B cell (primary cell): ENCODE measurements at regions not wholly inside any gene's neighbourhood (a gene's known extent, or its start where the extent isn't known, plus 50 kb on each side); places are given as distances from the start of the nearest gene placed in this dataset.

Source experiments
- ATAC-seq: fragments of 200-7000 bp; cut with Tn5 transposase; one replicate; pipeline ENCODE4 v1.10.0; 2021; ENCODE audit warnings: low read depth, mild to moderate bottlenecking, moderate number of reproducible peaks, moderate library complexity
- CTCF ChIA-PET: fragments of 350-600 bp; sonication (Branson Sonifier 250); formaldehyde crosslinking; loops from one replicate; lab custom pipeline; 2021; ENCODE audit warnings: antibody characterized with exemption, inconsistent platforms; lab: Charles Lee
- POLR2A ChIA-PET: fragments of 350-600 bp; sonication (Branson Sonifier 250); formaldehyde crosslinking; loops from one replicate; lab custom pipeline; 2021; ENCODE audit warnings: antibody characterized with exemption; lab: Charles Lee
- DNase-seq: peaks from one replicate; pipeline ENCODE4 v3.0.0; 2013
- H2AFZ ChIP-seq: 2 replicates; pipeline ENCODE4 v1.6.1; 2012; ENCODE audit warnings: mild to moderate bottlenecking, low read depth, low read length; ENCODE audit not compliant: insufficient read depth, poor library complexity, severe bottlenecking
- H3K27ac ChIP-seq, 2 donors: 1 replicate in 1 of 2; 2 replicates in 1 of 2; pipeline ENCODE4 v1.5.1; 2012 to 2013; ENCODE audit warnings: low read length in 2 of 2, mild to moderate bottlenecking in 2 of 2, moderate library complexity in 1 of 2
- H3K27me3 ChIP-seq, 4 experiments: fragments of 200-600 bp in 1 of 4; sonication (generic) in 1 of 4; replicated peaks in 1 of 4; 1 replicate in 2 of 4; 2 replicates in 2 of 4; pipeline versions ENCODE4 v1.6.1 to v1.7.0; 2013 to 2016; ENCODE audit warnings: low read length in 3 of 4, mild to moderate bottlenecking in 2 of 4, mixed read lengths in 1 of 4, moderate library complexity in 1 of 4; ENCODE audit not compliant: insufficient read depth in 4 of 4, control insufficient read depth in 3 of 4; ENCODE audit errors: control extremely low read depth in 1 of 4
- H3K36me3 ChIP-seq, 2 experiments: replicated peaks in 1 of 2; 1 replicate in 1 of 2; 2 replicates in 1 of 2; pipeline versions ENCODE4 v1.6.1 to v1.7.1; 2013; ENCODE audit warnings: low read length in 1 of 2; ENCODE audit not compliant: insufficient read depth in 2 of 2, control insufficient read depth in 1 of 2; ENCODE audit errors: control extremely low read depth in 1 of 2, extremely low read depth in 1 of 2
- H3K4me1 ChIP-seq, 2 donors: fragments of 200-600 bp in 1 of 2; sonication (generic) in 1 of 2; 1 replicate in 1 of 2; 2 replicates in 1 of 2; pipeline versions ENCODE4 v1.5.1 to v1.6.1; 2013 to 2017; ENCODE audit warnings: low read length in 2 of 2; ENCODE audit not compliant: control insufficient read depth in 2 of 2, insufficient read depth in 2 of 2
- H3K4me2 ChIP-seq: replicated peaks from 2 replicates; pipeline ENCODE3; 2012; ENCODE audit warnings: mild to moderate bottlenecking, low read depth, low read length; ENCODE audit not compliant: poor library complexity, severe bottlenecking
- H3K4me3 ChIP-seq, 5 experiments: fragments of 200-600 bp in 1 of 5; sonication (generic) in 1 of 5; 1 replicate in 3 of 5; 2 replicates in 2 of 5; pipeline versions ENCODE4 v1.5.1 to v1.7.0; 2011 to 2016; ENCODE audit warnings: low read length in 4 of 5, mild to moderate bottlenecking in 4 of 5, low read depth in 2 of 5, control low read depth in 1 of 5, moderate library complexity in 1 of 5; ENCODE audit not compliant: insufficient read depth in 1 of 5; ENCODE audit errors: control extremely low read depth in 1 of 5, extremely low read depth in 1 of 5
- H3K79me2 ChIP-seq: fragments of 200-600 bp; sonication (generic); one replicate; pipeline ENCODE4 v1.6.0; 2016; ENCODE audit warnings: low read length; ENCODE audit not compliant: control insufficient read depth, insufficient read depth
- H3K9ac ChIP-seq: fragments of 200-600 bp; sonication (generic); 2 replicates; pipeline ENCODE4 v1.6.1; 2017; ENCODE audit warnings: mild to moderate bottlenecking, low read length, moderate library complexity
- H3K9me3 ChIP-seq, 3 donors: one replicate each; pipeline versions ENCODE4 v1.6.1 to v1.7.1; 2013; ENCODE audit warnings: low read length in 2 of 3; ENCODE audit not compliant: control insufficient read depth in 2 of 3, insufficient read depth in 1 of 3; ENCODE audit errors: control extremely low read depth in 1 of 3
- H4K20me1 ChIP-seq: 2 replicates; pipeline ENCODE4 v1.6.0; 2012; ENCODE audit warnings: mild to moderate bottlenecking, low read length; ENCODE audit not compliant: insufficient read depth, control insufficient read depth, poor library complexity, severe bottlenecking
- H3K27ac Mint-ChIP-seq: one replicate; pipeline ENCODE4 v1.8.0; 2021; ENCODE audit warnings: mixed read lengths
- H3K27me3 Mint-ChIP-seq: one replicate; pipeline ENCODE4 v1.8.0; 2021; ENCODE audit warnings: mixed read lengths
- H3K4me1 Mint-ChIP-seq: one replicate; pipeline ENCODE4 v1.8.0; 2021; ENCODE audit warnings: mixed read lengths
- H3K4me3 Mint-ChIP-seq: one replicate; pipeline ENCODE4 v1.8.0; 2021; ENCODE audit warnings: mixed read lengths
- H3K9me3 Mint-ChIP-seq: one replicate; pipeline ENCODE4 v1.8.0; 2022; ENCODE audit warnings: mixed read lengths; ENCODE audit not compliant: insufficient read depth
- EZH2 ChIP-seq: IDR thresholded peaks from 2 replicates; pipeline ENCODE4 v1.6.1; 2012; ENCODE audit warnings: borderline replicate concordance, low read depth, mild to moderate bottlenecking, moderate library complexity, low read length; ENCODE audit not compliant: insufficient read depth, poor library complexity, severe bottlenecking
- WGBS: methylation state at CpG from one replicate; pipeline ENCODE4 v1.1.5; 2013; ENCODE audit warnings: missing lambda C conversion rate; ENCODE audit not compliant: insufficient coverage; 5-methylcytosine and 5-hydroxymethylcytosine counted together
- intact Hi-C: fragments of 100-400 bp; cut with micrococcal nuclease; formaldehyde crosslinking; loops from one replicate; pipeline ENCODE4 v1.10.0; 2022
- TF ChIP-seq, protein P1 (sequence below): fragments of 200-600 bp; IDR thresholded peaks from one replicate; pipeline ENCODE4 v1.8.0; 2022; ENCODE audit warnings: antibody characterized with exemption, mild to moderate bottlenecking

DNA sequence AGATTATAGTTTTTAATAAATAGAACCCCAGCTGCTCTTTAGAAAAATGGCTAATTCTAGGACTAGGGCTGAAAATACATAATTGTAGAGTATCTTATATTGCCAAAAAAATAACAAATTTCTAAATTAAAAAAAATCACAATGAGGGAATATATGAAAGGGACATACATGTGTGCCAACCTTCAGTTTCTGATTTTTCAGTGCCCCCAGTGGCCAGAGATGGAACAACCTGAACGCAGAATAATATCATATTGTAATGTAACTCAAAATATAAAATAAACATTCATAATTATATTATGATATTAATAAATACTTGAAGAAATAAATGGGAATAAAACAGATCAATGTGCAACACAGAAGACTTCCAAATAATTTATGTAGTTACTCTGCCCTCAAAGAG, 460.5 kb downstream of the ZNF385D start:
- H3K4me1 ChIP-seq: no peaks in the 10 kb centered on the region
- H3K4me2 ChIP-seq: no peak overlapping the region
- CTCF ChIA-PET: no interaction called here
- Mint-ChIP-seq H3K4me1 (no peaks in the 10 kb centered on the region), H3K4me3 (no peak overlapping the region), H3K27ac (no peak overlapping the region), H3K27me3 (no peaks in the 10 kb centered on the region), H3K9me3 (peaks cover 3% of the 10 kb centered on the region)
- ATAC-seq (no peak), DNase-seq (no peak)
- no peaks in the 10 kb centered on the region for H3K79me2 ChIP-seq
- no peak overlapping the region for H3K4me3 ChIP-seq
- no peaks in the 10 kb centered on the region for H3K36me3 ChIP-seq
- no peak overlapping the region for H3K9ac ChIP-seq
- no peaks in the 10 kb centered on the region for H4K20me1 ChIP-seq
- H3K27me3 ChIP-seq: no peaks in the 10 kb centered on the region
- no CpG with 5 or more reads among the region's 1 CpG for WGBS
- POLR2A ChIA-PET: no interaction called here
- H3K9me3 ChIP-seq: peaks cover 0 to 3% (median 0%) of the 10 kb centered on the region in 3 donors
- intact Hi-C loops: no loop called here
- H3K27ac ChIP-seq: no peak overlapping the region
- no peak overlapping the region for H2AFZ ChIP-seq
- TF ChIP-seq, protein P1, sequence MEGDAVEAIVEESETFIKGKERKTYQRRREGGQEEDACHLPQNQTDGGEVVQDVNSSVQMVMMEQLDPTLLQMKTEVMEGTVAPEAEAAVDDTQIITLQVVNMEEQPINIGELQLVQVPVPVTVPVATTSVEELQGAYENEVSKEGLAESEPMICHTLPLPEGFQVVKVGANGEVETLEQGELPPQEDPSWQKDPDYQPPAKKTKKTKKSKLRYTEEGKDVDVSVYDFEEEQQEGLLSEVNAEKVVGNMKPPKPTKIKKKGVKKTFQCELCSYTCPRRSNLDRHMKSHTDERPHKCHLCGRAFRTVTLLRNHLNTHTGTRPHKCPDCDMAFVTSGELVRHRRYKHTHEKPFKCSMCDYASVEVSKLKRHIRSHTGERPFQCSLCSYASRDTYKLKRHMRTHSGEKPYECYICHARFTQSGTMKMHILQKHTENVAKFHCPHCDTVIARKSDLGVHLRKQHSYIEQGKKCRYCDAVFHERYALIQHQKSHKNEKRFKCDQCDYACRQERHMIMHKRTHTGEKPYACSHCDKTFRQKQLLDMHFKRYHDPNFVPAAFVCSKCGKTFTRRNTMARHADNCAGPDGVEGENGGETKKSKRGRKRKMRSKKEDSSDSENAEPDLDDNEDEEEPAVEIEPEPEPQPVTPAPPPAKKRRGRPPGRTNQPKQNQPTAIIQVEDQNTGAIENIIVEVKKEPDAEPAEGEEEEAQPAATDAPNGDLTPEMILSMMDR: peak; percentile 32
- TF ChIP-seq EZH2: no peak

DNA sequence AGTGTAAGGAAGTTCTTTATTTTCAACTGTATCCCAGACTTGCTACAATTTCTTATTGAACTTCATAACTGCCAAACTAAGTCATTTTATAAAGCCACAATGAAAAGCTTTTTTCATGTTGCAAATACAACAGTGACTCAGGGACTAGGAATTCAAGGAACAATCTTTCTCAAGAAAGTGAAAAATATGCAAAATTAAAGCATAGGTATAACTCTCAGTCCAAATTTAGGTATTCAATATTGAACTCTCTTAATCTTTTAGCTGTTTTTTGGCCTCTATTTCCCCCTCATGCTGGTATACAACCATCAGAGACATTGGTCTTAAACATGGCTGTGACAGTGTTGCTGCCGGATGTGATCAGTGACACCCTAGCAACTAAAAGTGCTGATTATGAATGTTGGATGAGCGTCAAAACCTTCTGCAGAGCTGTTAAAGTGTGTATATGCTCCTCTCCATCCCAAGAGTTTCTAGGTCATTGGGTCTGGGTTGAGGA, 476.9 kb downstream of the ZNF385D start:
- H4K20me1 ChIP-seq: no peaks in the 10 kb centered on the region
- Mint-ChIP-seq H3K9me3 (peaks cover 3% of the 10 kb centered on the region), H3K27me3 (no peaks in the 10 kb centered on the region), H3K27ac (no peak overlapping the region), H3K4me3 (no peak overlapping the region), H3K4me1 (no peaks in the 10 kb centered on the region)
- H3K4me2 ChIP-seq: no peak overlapping the region
- H3K4me1 ChIP-seq: no peaks in the 10 kb centered on the region
- H3K9me3 ChIP-seq: peaks cover 0 to 11% (median 1%) of the 10 kb centered on the region in 3 donors
- DNase-seq (no peak), ATAC-seq (no peak)
- ChIA-PET POLR2A (no interaction called here), CTCF (no interaction called here)
- H3K9ac ChIP-seq: no peak overlapping the region
- H2AFZ ChIP-seq: no peak overlapping the region
- intact Hi-C loops: no loop called here
- 100% methylated on average over 1 of the region's 2 CpGs for WGBS
- H3K79me2 ChIP-seq: no peaks in the 10 kb centered on the region
- H3K4me3 ChIP-seq: no peak overlapping the region
- H3K36me3 ChIP-seq: no peaks in the 10 kb centered on the region
- H3K27me3 ChIP-seq: no peaks in the 10 kb centered on the region
- TF ChIP-seq EZH2: no peak
- TF ChIP-seq, protein P1: no peak
- no peak overlapping the region for H3K27ac ChIP-seq
